Ovary (tissue), 3 donors: ENCODE measurements at regions not wholly inside any gene's neighbourhood (a gene's known extent, or its start where the extent isn't known, plus 50 kb on each side); places are given as distances from the start of the nearest gene placed in this dataset.

ENCODE experiments used
- CTCF ChIP-seq, 3 donors: fragments of 450-650 bp in 2 of 3; fragments of 200-600 bp in 1 of 3; IDR thresholded peaks; one replicate each; pipeline versions ENCODE4 v1.5.1 to v1.8.0; 2016 to 2022; ENCODE audit warnings: antibody characterized with exemption in 3 of 3, mild to moderate bottlenecking in 1 of 3
- EP300 ChIP-seq: sonication (generic); formaldehyde crosslinking; IDR thresholded peaks from one replicate; pipeline ENCODE4 v1.6.1; 2017; ENCODE audit warnings: antibody characterized with exemption
- POLR2A ChIP-seq: fragments of 450-650 bp; IDR thresholded peaks from one replicate; pipeline ENCODE4 v1.6.1; 2017; ENCODE audit warnings: antibody characterized with exemption, mild to moderate bottlenecking, moderate library complexity
- donor health status: DM: no; HTN: no; CAD: no.

GRCh38 chr17:34816848-34817247, 144.4 kb downstream of the CCT6B start:
- TF ChIP-seq POLR2A (no peak), CTCF (IDR thresholded peaks at IDR 0.05) (no peak), EP300 (no peak)
